ENCODE measurements at regions not wholly inside any gene's neighbourhood (a gene's known extent, or its start where the extent isn't known, plus 50 kb on each side); places are given as distances from the start of the nearest gene placed in this dataset.

DNA sequence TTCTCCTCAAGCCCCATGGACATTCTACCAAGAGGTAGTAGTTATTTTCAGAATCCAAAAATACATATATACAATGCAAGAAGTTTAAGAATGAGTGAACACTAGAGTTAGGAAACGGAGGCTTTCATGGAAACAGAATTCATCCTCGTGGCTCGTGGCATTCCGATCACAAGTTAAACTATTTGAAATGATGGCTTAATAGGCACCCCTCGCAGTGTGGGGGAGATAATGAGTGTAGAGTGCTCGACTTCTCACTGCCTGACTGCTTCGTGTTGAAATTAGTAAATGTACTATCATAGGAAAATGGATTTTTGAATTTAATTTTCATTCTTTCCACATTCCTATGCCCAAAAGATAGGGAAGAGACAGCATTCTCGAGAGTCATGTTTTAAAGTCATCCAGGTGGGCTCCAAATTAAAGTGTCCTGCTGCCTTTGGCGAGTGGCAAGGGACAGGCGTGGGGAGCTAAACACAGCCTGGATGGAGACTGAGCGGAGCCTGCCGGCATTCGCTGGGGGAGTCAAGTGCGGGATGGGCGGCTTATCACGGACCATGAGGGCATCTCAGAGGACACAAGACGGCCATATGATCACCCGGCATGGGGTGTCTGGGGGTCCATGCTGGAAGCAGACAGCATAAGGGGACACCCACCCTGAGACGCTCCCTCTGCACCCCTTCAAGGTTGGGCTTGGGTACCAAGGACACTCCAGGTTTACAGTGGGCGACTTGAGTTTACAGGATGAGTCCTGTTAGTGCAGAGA lies 165.2 kb downstream of the TEX29 start (continued):
- TF ChIP-seq, protein P1, sequence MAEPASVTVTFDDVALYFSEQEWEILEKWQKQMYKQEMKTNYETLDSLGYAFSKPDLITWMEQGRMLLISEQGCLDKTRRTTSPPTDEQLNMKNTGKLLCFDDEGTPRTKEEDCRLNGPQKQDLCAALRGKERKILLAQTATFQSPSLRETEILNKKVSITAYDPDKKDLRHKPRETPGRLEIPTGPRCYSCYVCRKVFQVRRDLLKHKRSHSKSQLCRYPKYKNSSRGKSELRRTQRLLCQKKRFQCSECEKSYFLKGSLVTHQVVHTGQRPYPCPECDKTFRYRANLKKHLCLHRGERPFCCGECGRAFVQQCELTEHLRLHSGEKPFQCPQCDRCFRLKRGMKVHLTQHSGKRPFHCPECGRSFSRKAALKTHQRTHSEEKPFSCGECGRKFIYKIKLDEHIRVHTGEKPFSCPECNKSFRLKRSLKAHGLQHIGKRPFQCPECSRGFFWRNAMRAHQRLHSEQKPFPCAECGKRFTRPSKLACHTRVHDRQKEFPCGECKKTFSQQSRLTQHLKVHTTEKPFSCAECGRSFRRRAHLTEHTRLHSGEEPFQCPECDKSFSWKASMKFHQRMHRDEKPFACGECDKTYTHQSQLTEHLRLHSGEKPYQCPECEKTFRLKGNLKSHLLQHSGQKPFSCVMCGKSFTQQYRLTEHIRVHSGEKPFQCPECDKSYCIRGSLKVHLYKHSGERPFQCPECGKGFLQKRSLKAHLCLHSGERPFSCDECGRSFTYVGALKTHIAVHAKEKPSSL (CRISPR knock-in tag; conservative IDR thresholded peaks at IDR 0.05): no peak
- TF ChIP-seq MAX (CRISPR knock-in tag; IDR thresholded peaks at IDR 0.05) (no peak), AFF4 (CRISPR knock-in tag; IDR thresholded peaks at IDR 0.05; ENCODE audit: borderline replicate concordance) (no peak), ZNF138 (CRISPR knock-in tag; conservative IDR thresholded peaks at IDR 0.05) (no peak), FOXK1 (CRISPR knock-in tag; IDR thresholded peaks at IDR 0.05) (no peak), ZNF512 (CRISPR knock-in tag; IDR thresholded peaks at IDR 0.05; ENCODE audit: borderline replicate concordance) (no peak), FOXP4 (CRISPR knock-in tag; IDR thresholded peaks at IDR 0.05) (no peak), ZNF317 (CRISPR knock-in tag; IDR thresholded peaks at IDR 0.05; ENCODE audit: borderline replicate concordance, low read depth) (no peak)
- TF ChIP-seq, protein P2, sequence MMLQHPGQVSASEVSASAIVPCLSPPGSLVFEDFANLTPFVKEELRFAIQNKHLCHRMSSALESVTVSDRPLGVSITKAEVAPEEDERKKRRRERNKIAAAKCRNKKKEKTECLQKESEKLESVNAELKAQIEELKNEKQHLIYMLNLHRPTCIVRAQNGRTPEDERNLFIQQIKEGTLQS (CRISPR knock-in tag; conservative IDR thresholded peaks at IDR 0.05): no peak

DNA sequence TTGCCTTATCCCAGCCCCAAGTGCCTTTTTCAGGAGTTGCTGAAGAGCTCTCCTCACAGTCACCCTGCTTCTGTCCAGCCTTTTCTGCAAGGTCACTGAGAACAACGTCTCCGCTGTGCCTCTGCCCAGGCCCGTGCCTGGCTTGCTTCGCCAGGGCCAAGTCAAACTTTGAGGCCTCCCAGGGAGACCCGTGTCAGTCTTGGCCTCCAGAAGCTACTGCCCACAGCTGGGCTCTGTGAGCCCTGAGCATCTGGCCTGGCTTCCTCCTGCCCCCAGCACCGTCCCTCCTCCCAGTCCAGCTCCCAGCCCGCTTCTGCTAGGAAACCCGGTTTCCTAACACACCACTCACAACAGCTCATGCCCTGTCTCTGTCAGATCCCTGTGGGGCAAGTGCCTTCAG lies 165.9 kb downstream of the TEX29 start:
- no peak for DNase-seq (ENCODE audit: low spot score)
- peaks cover 36% of the 10 kb centered on the region for H3K9me3 Mint-ChIP-seq
- CTCF ChIA-PET: interaction anchor here (0.8 kb wide), 1 partner anchor 19 kb away, joined by 4 read pairs; no protein-coding TSS in a partner anchor
- H3K4me1 Mint-ChIP-seq: no peaks in the 10 kb centered on the region
- H3K27me3 Mint-ChIP-seq (ENCODE audit: low read depth): no peaks in the 10 kb centered on the region
- H3K36me3 Mint-ChIP-seq: peaks cover 26% of the 10 kb centered on the region
- POLR2A ChIA-PET: no interaction called here
- ATAC-seq: no peak
- no peak overlapping the region for H3K27ac Mint-ChIP-seq
- no peak overlapping the region for H3K4me3 Mint-ChIP-seq
- TF ChIP-seq CTCF (IDR thresholded peaks at IDR 0.05) (no peak), NFE2L1 (CRISPR knock-in tag; IDR thresholded peaks at IDR 0.05) (no peak), ETV6 (CRISPR knock-in tag; IDR thresholded peaks at IDR 0.05) (no peak), SMAD4 (CRISPR knock-in tag; IDR thresholded peaks at IDR 0.05) (no peak), NR2C2 (CRISPR knock-in tag; IDR thresholded peaks at IDR 0.05) (no peak), HMGA2 (CRISPR knock-in tag; IDR thresholded peaks at IDR 0.05) (no peak), IRF1 (CRISPR knock-in tag; IDR thresholded peaks at IDR 0.05) (no peak), ATF6 (CRISPR knock-in tag; IDR thresholded peaks at IDR 0.05) (no peak)

All from WTC11 (cell line).